Osteocyte (in vitro differentiated cells): ENCODE measurements at regions not wholly inside any gene's neighbourhood (a gene's known extent, or its start where the extent isn't known, plus 50 kb on each side); places are given as distances from the start of the nearest gene placed in this dataset.

ENCODE experiments used
- DNase-seq: peaks from one replicate; pipeline ENCODE4 v3.0.0; 2021; ENCODE audit warnings: mixed read lengths; ENCODE audit not compliant: unreplicated experiment; ENCODE audit errors: extremely low spot score
- H3K27ac Mint-ChIP-seq: one replicate; pipeline ENCODE4 v1.8.0; 2021; ENCODE audit warnings: mild to moderate bottlenecking, mixed read lengths; ENCODE audit not compliant: unreplicated experiment
- H3K27me3 Mint-ChIP-seq: one replicate; pipeline ENCODE4 v1.8.0; 2021; ENCODE audit warnings: mixed read lengths; ENCODE audit not compliant: unreplicated experiment
- H3K36me3 Mint-ChIP-seq: one replicate; pipeline ENCODE4 v1.8.0; 2021; ENCODE audit warnings: mixed read lengths; ENCODE audit not compliant: unreplicated experiment
- H3K4me1 Mint-ChIP-seq: one replicate; pipeline ENCODE4 v1.8.0; 2021; ENCODE audit warnings: mixed read lengths; ENCODE audit not compliant: unreplicated experiment
- H3K4me3 Mint-ChIP-seq: one replicate; pipeline ENCODE4 v1.8.0; 2021; ENCODE audit warnings: mild to moderate bottlenecking, moderate library complexity, mixed read lengths; ENCODE audit not compliant: unreplicated experiment
- H3K9me3 Mint-ChIP-seq: one replicate; pipeline ENCODE4 v1.8.0; 2021; ENCODE audit warnings: mixed read lengths; ENCODE audit not compliant: unreplicated experiment
- CTCF ChIP-seq: fragments of 200-600 bp; sonication (generic); IDR thresholded peaks from 2 replicates; pipeline ENCODE4 v1.5.0; 2021; ENCODE audit warnings: antibody characterized with exemption, mild to moderate bottlenecking, moderate library complexity

- no peak for DNase-seq
- peaks cover 29% of the 10 kb centered on the region for H3K4me1 Mint-ChIP-seq
- no peaks in the 10 kb centered on the region for H3K36me3 Mint-ChIP-seq
- TF ChIP-seq CTCF = no peak
- peaks cover 8% of the 10 kb centered on the region for H3K9me3 Mint-ChIP-seq
- no peak overlapping the region for H3K27ac Mint-ChIP-seq
- no peaks in the 10 kb centered on the region for H3K27me3 Mint-ChIP-seq
- H3K4me3 Mint-ChIP-seq = no peak overlapping the region
Observed at GRCh38 chr18:44089732-44090131, 591.0 kb upstream of the SETBP1 start.

GRCh38 chr18:44090453-44090852 is 590.2 kb upstream of the SETBP1 start:
- Mint-ChIP-seq H3K4me1 (peaks cover 29% of the 10 kb centered on the region), H3K27me3 (no peaks in the 10 kb centered on the region), H3K27ac (no peak overlapping the region), H3K36me3 (no peaks in the 10 kb centered on the region), H3K4me3 (no peak overlapping the region), H3K9me3 (peaks cover 12% of the 10 kb centered on the region)
- no peak for DNase-seq
- no peak for TF ChIP-seq CTCF

- no peak for TF ChIP-seq CTCF
- Mint-ChIP-seq H3K4me3 (no peak overlapping the region), H3K9me3 (peaks cover 31% of the 10 kb centered on the region), H3K36me3 (peaks cover 12% of the 10 kb centered on the region), H3K4me1 (peaks cover 24% of the 10 kb centered on the region), H3K27ac (no peak overlapping the region), H3K27me3 (no peaks in the 10 kb centered on the region)
- no peak for DNase-seq
Observed at GRCh38 chr18:44093253-44093652, 587.4 kb upstream of the SETBP1 start.

- H3K4me1 Mint-ChIP-seq = peaks cover 23% of the 10 kb centered on the region
- no peak overlapping the region for H3K27ac Mint-ChIP-seq
- no peak overlapping the region for H3K4me3 Mint-ChIP-seq
- peaks cover 12% of the 10 kb centered on the region for H3K36me3 Mint-ChIP-seq
- TF ChIP-seq CTCF = no peak
- H3K9me3 Mint-ChIP-seq = peaks cover 32% of the 10 kb centered on the region
- no peaks in the 10 kb centered on the region for H3K27me3 Mint-ChIP-seq
- no peak for DNase-seq
Observed at GRCh38 chr18:44096016-44096415, 584.7 kb upstream of the SETBP1 start.

- Mint-ChIP-seq H3K27me3 (no peaks in the 10 kb centered on the region), H3K4me3 (no peak overlapping the region), H3K36me3 (peaks cover 17% of the 10 kb centered on the region), H3K4me1 (peaks cover 8% of the 10 kb centered on the region), H3K27ac (no peak overlapping the region), H3K9me3 (peaks cover 44% of the 10 kb centered on the region)
- no peak for DNase-seq
- TF ChIP-seq CTCF = peak; percentile 32
Observed at GRCh38 chr18:44098551-44099098, 582.1 kb upstream of the SETBP1 start.
